GM23338 (cell line): ENCODE measurements at regions not wholly inside any gene's neighbourhood (a gene's known extent, or its start where the extent isn't known, plus 50 kb on each side); places are given as distances from the start of the nearest gene placed in this dataset.

Experiments
- ATAC-seq: fragments of 200-7000 bp; cut with Tn5 transposase; 3 replicates; pipeline ENCODE4 v1.9.1; 2020
- DNase-seq: peaks from one replicate; pipeline ENCODE4 v3.0.0-alpha.2; 2015; ENCODE audit warnings: low spot score
- H2AFZ ChIP-seq: fragments of 200-600 bp; sonication (generic); 2 replicates; pipeline ENCODE4 v1.8.0; 2016; ENCODE audit warnings: antibody characterized with exemption, mild to moderate bottlenecking, moderate library complexity
- H3F3A ChIP-seq: fragments of 200-600 bp; sonication (generic); replicated peaks from 2 replicates; pipeline ENCODE4 v1.8.0; 2017; ENCODE audit warnings: antibody characterized with exemption, mixed run types, low read depth
- H3K27ac ChIP-seq: fragments of 200-600 bp; sonication (generic); 2 replicates; pipeline ENCODE4 v1.6.1; 2016; ENCODE audit warnings: low read depth
- H3K27me3 ChIP-seq: fragments of 200-600 bp; sonication (generic); 2 replicates; pipeline ENCODE4 v1.8.0; 2016; ENCODE audit warnings: mild to moderate bottlenecking, mixed run types, moderate library complexity; ENCODE audit not compliant: insufficient read depth
- H3K36me3 ChIP-seq: fragments of 200-600 bp; sonication (generic); 2 replicates; pipeline ENCODE4 v1.8.0; 2016; ENCODE audit warnings: mild to moderate bottlenecking; ENCODE audit not compliant: insufficient read depth
- H3K4me1 ChIP-seq: fragments of 200-600 bp; sonication (generic); 2 replicates; pipeline ENCODE4 v1.8.0; 2016; ENCODE audit warnings: mild to moderate bottlenecking, moderate library complexity; ENCODE audit not compliant: insufficient read depth
- H3K4me2 ChIP-seq: fragments of 200-600 bp; sonication (generic); 2 replicates; pipeline ENCODE4 v1.7.1; 2017; ENCODE audit warnings: mixed run types
- H3K4me3 ChIP-seq: fragments of 200-600 bp; sonication (generic); 2 replicates; pipeline ENCODE4 v1.6.1; 2016; ENCODE audit warnings: mixed run types
- H3K79me2 ChIP-seq: fragments of 200-600 bp; sonication (generic); replicated peaks from 2 replicates; pipeline ENCODE4 v1.8.0; 2017; ENCODE audit warnings: mild to moderate bottlenecking; ENCODE audit not compliant: insufficient read depth
- H3K9me2 ChIP-seq: fragments of 200-600 bp; sonication (generic); 2 replicates; pipeline ENCODE4 v1.8.0; 2017; ENCODE audit not compliant: insufficient read depth
- H4K20me1 ChIP-seq: fragments of 200-600 bp; sonication (generic); replicated peaks from 2 replicates; pipeline ENCODE4 v1.8.0; 2017; ENCODE audit warnings: mild to moderate bottlenecking; ENCODE audit not compliant: insufficient read depth
- H3K27ac Mint-ChIP-seq: 2 replicates; pipeline ENCODE4 v1.8.0; 2020; ENCODE audit warnings: inconsistent platforms, mild to moderate bottlenecking, moderate library complexity, mixed read lengths
- H3K27me3 Mint-ChIP-seq: 3 replicates; pipeline ENCODE4 v1.8.0; 2022; ENCODE audit warnings: low read depth, mild to moderate bottlenecking, moderate library complexity, mixed read lengths, inconsistent platforms; ENCODE audit not compliant: insufficient read depth, poor library complexity
- H3K36me3 Mint-ChIP-seq: 3 replicates; pipeline ENCODE4 v1.8.0; 2021; ENCODE audit warnings: low read depth, mild to moderate bottlenecking, inconsistent platforms, moderate library complexity, mixed read lengths
- H3K4me1 Mint-ChIP-seq: 3 replicates; pipeline ENCODE4 v1.8.0; 2020; ENCODE audit warnings: mild to moderate bottlenecking, inconsistent platforms, mixed read lengths
- H3K4me3 Mint-ChIP-seq: 3 replicates; pipeline ENCODE4 v1.8.0; 2021; ENCODE audit warnings: moderate library complexity, mild to moderate bottlenecking, inconsistent platforms, mixed read lengths
- H3K9me3 Mint-ChIP-seq: 3 replicates; pipeline ENCODE4 v1.8.0; 2020; ENCODE audit warnings: moderate library complexity, mild to moderate bottlenecking, inconsistent platforms, mixed read lengths
- CREB1 ChIP-seq: fragments of 250-450 bp; sonication (Bioruptor Pico); IDR thresholded peaks from 2 replicates; pipeline ENCODE4 v1.5.0; 2020; ENCODE audit warnings: low read depth, mild to moderate bottlenecking, moderate library complexity
- EZH2 ChIP-seq: fragments of 200-600 bp; sonication (generic); IDR thresholded peaks from one replicate; pipeline ENCODE4 v1.8.0; 2017; ENCODE audit warnings: antibody characterized with exemption, mild to moderate bottlenecking, low read depth; ENCODE audit not compliant: unreplicated experiment
- EZH2phosphoT487 ChIP-seq: fragments of 200-600 bp; sonication (generic); IDR thresholded peaks from one replicate; pipeline ENCODE4 v1.8.1; 2018; ENCODE audit warnings: antibody characterized with exemption; ENCODE audit not compliant: unreplicated experiment
- JUNB ChIP-seq: IDR thresholded peaks from one replicate; pipeline ENCODE4 v1.6.1; 2016; ENCODE audit warnings: antibody characterized with exemption; ENCODE audit not compliant: unreplicated experiment
- NANOG ChIP-seq: IDR thresholded peaks from 2 replicates; pipeline ENCODE4 v1.6.1; 2016; ENCODE audit warnings: antibody characterized with exemption, borderline replicate concordance
- POLR2AphosphoS5 ChIP-seq: IDR thresholded peaks from 2 replicates; pipeline ENCODE4 v1.6.1; 2016; ENCODE audit warnings: antibody characterized with exemption, low read depth
- STAT1 ChIP-seq: IDR thresholded peaks from one replicate; pipeline ENCODE4 v1.6.1; 2016; ENCODE audit warnings: antibody characterized with exemption; ENCODE audit not compliant: unreplicated experiment
- ZNF114 ChIP-seq: fragments of 250-450 bp; sonication (Bioruptor Pico); IDR thresholded peaks from 2 replicates; pipeline ENCODE4 v1.5.0; 2020; ENCODE audit warnings: mild to moderate bottlenecking, moderate library complexity
- ZNF331 ChIP-seq: fragments of 250-450 bp; sonication (Bioruptor Pico); IDR thresholded peaks from 2 replicates; pipeline ENCODE4 v1.5.0; 2020; ENCODE audit warnings: low read depth, mild to moderate bottlenecking, moderate library complexity
- TF ChIP-seq, protein P1 (sequence below): IDR thresholded peaks from 2 replicates; pipeline ENCODE4 v1.6.1; 2016; ENCODE audit warnings: antibody characterized with exemption
- TF ChIP-seq, protein P2 (sequence below), 2 experiments: fragments of 200-600 bp in 1 of 2; sonication (generic) in 1 of 2; conservative IDR thresholded peaks; 2 replicates each; pipeline versions ENCODE4 v1.5.1 to v1.6.1; 2016 to 2017; ENCODE audit warnings: antibody characterized with exemption in 2 of 2, low read depth in 2 of 2, mild to moderate bottlenecking in 2 of 2, moderate library complexity in 1 of 2
- TF ChIP-seq, protein P3 (sequence below): IDR thresholded peaks from one replicate; pipeline ENCODE4 v1.6.1; 2018; ENCODE audit warnings: antibody characterized with exemption; ENCODE audit not compliant: unreplicated experiment
- TF ChIP-seq, protein P4 (sequence below): fragments of 250-450 bp; sonication (Bioruptor Pico); IDR thresholded peaks from 2 replicates; pipeline ENCODE4 v1.5.0; 2020; ENCODE audit warnings: mild to moderate bottlenecking, moderate library complexity

DNA sequence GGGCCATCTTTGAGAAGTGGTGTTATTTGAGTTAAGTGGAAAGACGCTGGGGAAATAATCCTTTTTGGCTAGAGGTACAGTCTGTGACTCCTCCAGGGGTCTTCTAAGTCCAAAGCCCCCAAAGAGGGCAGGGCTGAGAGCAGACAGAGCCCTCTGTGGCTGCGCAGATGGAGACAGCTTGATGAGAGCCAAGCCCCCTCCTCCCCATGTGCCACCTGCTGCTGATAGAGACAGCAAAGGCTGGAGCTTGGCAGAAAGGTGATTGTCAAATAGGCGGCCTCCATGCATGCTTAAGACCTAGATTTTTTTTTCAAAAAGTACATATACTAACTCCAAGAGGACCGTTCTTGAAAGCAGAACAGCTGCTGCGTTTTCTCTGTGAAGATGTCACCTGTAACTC is 72.4 kb downstream of the CRYGS start:
- Histone ChIP-seq H2AFZ (0 out of 2 replicates have a peak overlapping the region, but pooled peaks have one; percentile 28), H3K36me3 (no peaks in the 10 kb centered on the region), H3K27me3 (no peaks in the 10 kb centered on the region), H4K20me1 (no peaks in the 10 kb centered on the region), H3K4me1 (no peaks in the 10 kb centered on the region), H3K4me2 (no peak overlapping the region), H3K9me2 (no peaks in the 10 kb centered on the region), H3K4me3 (no peak overlapping the region), H3F3A (no peaks in the 10 kb centered on the region), H3K79me2 (no peaks in the 10 kb centered on the region), H3K27ac (no peak overlapping the region)
- H3K27ac Mint-ChIP-seq = no peak overlapping the region
- peaks cover 2% of the 10 kb centered on the region for H3K27me3 Mint-ChIP-seq
- no peaks in the 10 kb centered on the region for H3K4me1 Mint-ChIP-seq
- TF ChIP-seq ZNF331 (CRISPR knock-in tag) = no peak
- TF ChIP-seq, protein P1, sequence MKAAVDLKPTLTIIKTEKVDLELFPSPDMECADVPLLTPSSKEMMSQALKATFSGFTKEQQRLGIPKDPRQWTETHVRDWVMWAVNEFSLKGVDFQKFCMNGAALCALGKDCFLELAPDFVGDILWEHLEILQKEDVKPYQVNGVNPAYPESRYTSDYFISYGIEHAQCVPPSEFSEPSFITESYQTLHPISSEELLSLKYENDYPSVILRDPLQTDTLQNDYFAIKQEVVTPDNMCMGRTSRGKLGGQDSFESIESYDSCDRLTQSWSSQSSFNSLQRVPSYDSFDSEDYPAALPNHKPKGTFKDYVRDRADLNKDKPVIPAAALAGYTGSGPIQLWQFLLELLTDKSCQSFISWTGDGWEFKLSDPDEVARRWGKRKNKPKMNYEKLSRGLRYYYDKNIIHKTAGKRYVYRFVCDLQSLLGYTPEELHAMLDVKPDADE = no peak
- TF ChIP-seq EZH2 = no peak
- no peak for TF ChIP-seq CREB1
- TF ChIP-seq, protein P2, sequence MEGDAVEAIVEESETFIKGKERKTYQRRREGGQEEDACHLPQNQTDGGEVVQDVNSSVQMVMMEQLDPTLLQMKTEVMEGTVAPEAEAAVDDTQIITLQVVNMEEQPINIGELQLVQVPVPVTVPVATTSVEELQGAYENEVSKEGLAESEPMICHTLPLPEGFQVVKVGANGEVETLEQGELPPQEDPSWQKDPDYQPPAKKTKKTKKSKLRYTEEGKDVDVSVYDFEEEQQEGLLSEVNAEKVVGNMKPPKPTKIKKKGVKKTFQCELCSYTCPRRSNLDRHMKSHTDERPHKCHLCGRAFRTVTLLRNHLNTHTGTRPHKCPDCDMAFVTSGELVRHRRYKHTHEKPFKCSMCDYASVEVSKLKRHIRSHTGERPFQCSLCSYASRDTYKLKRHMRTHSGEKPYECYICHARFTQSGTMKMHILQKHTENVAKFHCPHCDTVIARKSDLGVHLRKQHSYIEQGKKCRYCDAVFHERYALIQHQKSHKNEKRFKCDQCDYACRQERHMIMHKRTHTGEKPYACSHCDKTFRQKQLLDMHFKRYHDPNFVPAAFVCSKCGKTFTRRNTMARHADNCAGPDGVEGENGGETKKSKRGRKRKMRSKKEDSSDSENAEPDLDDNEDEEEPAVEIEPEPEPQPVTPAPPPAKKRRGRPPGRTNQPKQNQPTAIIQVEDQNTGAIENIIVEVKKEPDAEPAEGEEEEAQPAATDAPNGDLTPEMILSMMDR (conservative IDR thresholded peaks at IDR 0.05; ENCODE audit: low read depth in 2 of 2) = no peak
- TF ChIP-seq NANOG = no peak
- TF ChIP-seq STAT1 = no peak
- no peak for TF ChIP-seq POLR2AphosphoS5
- no peak for TF ChIP-seq JUNB
- TF ChIP-seq, protein P3, sequence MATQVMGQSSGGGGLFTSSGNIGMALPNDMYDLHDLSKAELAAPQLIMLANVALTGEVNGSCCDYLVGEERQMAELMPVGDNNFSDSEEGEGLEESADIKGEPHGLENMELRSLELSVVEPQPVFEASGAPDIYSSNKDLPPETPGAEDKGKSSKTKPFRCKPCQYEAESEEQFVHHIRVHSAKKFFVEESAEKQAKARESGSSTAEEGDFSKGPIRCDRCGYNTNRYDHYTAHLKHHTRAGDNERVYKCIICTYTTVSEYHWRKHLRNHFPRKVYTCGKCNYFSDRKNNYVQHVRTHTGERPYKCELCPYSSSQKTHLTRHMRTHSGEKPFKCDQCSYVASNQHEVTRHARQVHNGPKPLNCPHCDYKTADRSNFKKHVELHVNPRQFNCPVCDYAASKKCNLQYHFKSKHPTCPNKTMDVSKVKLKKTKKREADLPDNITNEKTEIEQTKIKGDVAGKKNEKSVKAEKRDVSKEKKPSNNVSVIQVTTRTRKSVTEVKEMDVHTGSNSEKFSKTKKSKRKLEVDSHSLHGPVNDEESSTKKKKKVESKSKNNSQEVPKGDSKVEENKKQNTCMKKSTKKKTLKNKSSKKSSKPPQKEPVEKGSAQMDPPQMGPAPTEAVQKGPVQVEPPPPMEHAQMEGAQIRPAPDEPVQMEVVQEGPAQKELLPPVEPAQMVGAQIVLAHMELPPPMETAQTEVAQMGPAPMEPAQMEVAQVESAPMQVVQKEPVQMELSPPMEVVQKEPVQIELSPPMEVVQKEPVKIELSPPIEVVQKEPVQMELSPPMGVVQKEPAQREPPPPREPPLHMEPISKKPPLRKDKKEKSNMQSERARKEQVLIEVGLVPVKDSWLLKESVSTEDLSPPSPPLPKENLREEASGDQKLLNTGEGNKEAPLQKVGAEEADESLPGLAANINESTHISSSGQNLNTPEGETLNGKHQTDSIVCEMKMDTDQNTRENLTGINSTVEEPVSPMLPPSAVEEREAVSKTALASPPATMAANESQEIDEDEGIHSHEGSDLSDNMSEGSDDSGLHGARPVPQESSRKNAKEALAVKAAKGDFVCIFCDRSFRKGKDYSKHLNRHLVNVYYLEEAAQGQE = no peak
- TF ChIP-seq EZH2phosphoT487 = no peak
- TF ChIP-seq, protein P4, sequence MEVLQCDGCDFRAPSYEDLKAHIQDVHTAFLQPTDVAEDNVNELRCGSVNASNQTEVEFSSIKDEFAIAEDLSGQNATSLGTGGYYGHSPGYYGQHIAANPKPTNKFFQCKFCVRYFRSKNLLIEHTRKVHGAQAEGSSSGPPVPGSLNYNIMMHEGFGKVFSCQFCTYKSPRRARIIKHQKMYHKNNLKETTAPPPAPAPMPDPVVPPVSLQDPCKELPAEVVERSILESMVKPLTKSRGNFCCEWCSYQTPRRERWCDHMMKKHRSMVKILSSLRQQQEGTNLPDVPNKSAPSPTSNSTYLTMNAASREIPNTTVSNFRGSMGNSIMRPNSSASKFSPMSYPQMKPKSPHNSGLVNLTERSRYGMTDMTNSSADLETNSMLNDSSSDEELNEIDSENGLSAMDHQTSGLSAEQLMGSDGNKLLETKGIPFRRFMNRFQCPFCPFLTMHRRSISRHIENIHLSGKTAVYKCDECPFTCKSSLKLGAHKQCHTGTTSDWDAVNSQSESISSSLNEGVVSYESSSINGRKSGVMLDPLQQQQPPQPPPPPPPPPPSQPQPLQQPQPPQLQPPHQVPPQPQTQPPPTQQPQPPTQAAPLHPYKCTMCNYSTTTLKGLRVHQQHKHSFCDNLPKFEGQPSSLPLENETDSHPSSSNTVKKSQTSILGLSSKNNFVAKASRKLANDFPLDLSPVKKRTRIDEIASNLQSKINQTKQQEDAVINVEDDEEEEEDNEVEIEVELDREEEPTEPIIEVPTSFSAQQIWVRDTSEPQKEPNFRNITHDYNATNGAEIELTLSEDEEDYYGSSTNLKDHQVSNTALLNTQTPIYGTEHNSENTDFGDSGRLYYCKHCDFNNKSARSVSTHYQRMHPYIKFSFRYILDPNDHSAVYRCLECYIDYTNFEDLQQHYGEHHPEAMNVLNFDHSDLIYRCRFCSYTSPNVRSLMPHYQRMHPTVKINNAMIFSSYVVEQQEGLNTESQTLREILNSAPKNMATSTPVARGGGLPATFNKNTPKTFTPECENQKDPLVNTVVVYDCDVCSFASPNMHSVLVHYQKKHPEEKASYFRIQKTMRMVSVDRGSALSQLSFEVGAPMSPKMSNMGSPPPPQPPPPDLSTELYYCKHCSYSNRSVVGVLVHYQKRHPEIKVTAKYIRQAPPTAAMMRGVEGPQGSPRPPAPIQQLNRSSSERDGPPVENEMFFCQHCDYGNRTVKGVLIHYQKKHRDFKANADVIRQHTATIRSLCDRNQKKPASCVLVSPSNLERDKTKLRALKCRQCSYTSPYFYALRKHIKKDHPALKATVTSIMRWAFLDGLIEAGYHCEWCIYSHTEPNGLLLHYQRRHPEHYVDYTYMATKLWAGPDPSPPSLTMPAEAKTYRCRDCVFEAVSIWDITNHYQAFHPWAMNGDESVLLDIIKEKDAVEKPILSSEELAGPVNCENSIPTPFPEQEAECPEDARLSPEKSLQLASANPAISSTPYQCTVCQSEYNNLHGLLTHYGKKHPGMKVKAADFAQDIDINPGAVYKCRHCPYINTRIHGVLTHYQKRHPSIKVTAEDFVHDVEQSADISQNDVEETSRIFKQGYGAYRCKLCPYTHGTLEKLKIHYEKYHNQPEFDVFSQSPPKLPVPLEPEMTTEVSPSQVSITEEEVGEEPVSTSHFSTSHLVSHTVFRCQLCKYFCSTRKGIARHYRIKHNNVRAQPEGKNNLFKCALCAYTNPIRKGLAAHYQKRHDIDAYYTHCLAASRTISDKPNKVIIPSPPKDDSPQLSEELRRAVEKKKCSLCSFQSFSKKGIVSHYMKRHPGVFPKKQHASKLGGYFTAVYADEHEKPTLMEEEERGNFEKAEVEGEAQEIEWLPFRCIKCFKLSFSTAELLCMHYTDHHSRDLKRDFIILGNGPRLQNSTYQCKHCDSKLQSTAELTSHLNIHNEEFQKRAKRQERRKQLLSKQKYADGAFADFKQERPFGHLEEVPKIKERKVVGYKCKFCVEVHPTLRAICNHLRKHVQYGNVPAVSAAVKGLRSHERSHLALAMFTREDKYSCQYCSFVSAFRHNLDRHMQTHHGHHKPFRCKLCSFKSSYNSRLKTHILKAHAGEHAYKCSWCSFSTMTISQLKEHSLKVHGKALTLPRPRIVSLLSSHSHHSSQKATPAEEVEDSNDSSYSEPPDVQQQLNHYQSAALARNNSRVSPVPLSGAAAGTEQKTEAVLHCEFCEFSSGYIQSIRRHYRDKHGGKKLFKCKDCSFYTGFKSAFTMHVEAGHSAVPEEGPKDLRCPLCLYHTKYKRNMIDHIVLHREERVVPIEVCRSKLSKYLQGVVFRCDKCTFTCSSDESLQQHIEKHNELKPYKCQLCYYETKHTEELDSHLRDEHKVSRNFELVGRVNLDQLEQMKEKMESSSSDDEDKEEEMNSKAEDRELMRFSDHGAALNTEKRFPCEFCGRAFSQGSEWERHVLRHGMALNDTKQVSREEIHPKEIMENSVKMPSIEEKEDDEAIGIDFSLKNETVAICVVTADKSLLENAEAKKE = no peak
- no peak for TF ChIP-seq ZNF114 (CRISPR knock-in tag)
- H3K36me3 Mint-ChIP-seq = no peaks in the 10 kb centered on the region
- no peaks in the 10 kb centered on the region for H3K9me3 Mint-ChIP-seq
- DNase-seq (no peak), ATAC-seq (no peak)
- no peak overlapping the region for H3K4me3 Mint-ChIP-seq
